Mesendoderm (in vitro differentiated cells): ENCODE measurements at regions not wholly inside any gene's neighbourhood (a gene's known extent, or its start where the extent isn't known, plus 50 kb on each side); places are given as distances from the start of the nearest gene placed in this dataset.

ENCODE experiments used
- DNase-seq: peaks from one replicate; pipeline ENCODE4 v3.0.0; 2013
- H2AK5ac ChIP-seq: 2 replicates; pipeline ENCODE4 v1.6.1; 2013; ENCODE audit warnings: low read length, inconsistent platforms
- H2BK120ac ChIP-seq: 2 replicates; pipeline ENCODE4 v1.6.1; 2013; ENCODE audit warnings: low read depth, mild to moderate bottlenecking, low read length, moderate library complexity, mixed read lengths
- H2BK15ac ChIP-seq: replicated peaks from 2 replicates; pipeline ENCODE4 v1.6.1; 2013; ENCODE audit warnings: low read depth, mild to moderate bottlenecking, moderate library complexity
- H2BK5ac ChIP-seq: 2 replicates; pipeline ENCODE4 v1.6.1; 2013; ENCODE audit warnings: low read length, inconsistent platforms
- H3K18ac ChIP-seq: 2 replicates; pipeline ENCODE4 v1.6.1; 2013; ENCODE audit warnings: mild to moderate bottlenecking, low read length, mixed read lengths
- H3K23ac ChIP-seq: one replicate; pipeline ENCODE4 v1.6.1; 2013; ENCODE audit warnings: low read length
- H3K27ac ChIP-seq: 2 replicates; pipeline ENCODE4 v1.5.1; 2013; ENCODE audit warnings: low read depth, mild to moderate bottlenecking, inconsistent platforms, low read length, moderate library complexity
- H3K27me3 ChIP-seq: 2 replicates; pipeline ENCODE4 v1.6.1; 2013; ENCODE audit warnings: low read length, control low read depth, mild to moderate bottlenecking, inconsistent platforms; ENCODE audit not compliant: insufficient read depth, poor library complexity
- H3K36me3 ChIP-seq: 2 replicates; pipeline ENCODE4 v1.6.1; 2013; ENCODE audit warnings: low read length, inconsistent platforms; ENCODE audit not compliant: control insufficient read depth, insufficient read depth
- H3K4ac ChIP-seq: one replicate; pipeline ENCODE4 v1.6.1; 2013; ENCODE audit warnings: low read depth, mild to moderate bottlenecking, low read length, moderate library complexity
- H3K4me1 ChIP-seq: 2 replicates; pipeline ENCODE4 v1.6.1; 2013; ENCODE audit warnings: low read depth, low read length, inconsistent platforms; ENCODE audit not compliant: control insufficient read depth
- H3K4me2 ChIP-seq: 2 replicates; pipeline ENCODE4 v1.6.1; 2013; ENCODE audit warnings: low read length
- H3K4me3 ChIP-seq: 2 replicates; pipeline ENCODE4 v1.5.1; 2013; ENCODE audit warnings: mild to moderate bottlenecking, low read length
- H3K56ac ChIP-seq: one replicate; pipeline ENCODE4 v1.6.1; 2013; ENCODE audit warnings: low read length
- H3K79me1 ChIP-seq: 2 replicates; pipeline ENCODE4 v1.6.1; 2013; ENCODE audit warnings: low read length, inconsistent platforms
- H3K79me2 ChIP-seq: 2 replicates; pipeline ENCODE4 v1.6.1; 2013; ENCODE audit warnings: mild to moderate bottlenecking, low read length; ENCODE audit not compliant: control insufficient read depth, insufficient read depth
- H3K9ac ChIP-seq: 2 replicates; pipeline ENCODE4 v1.6.1; 2013; ENCODE audit warnings: low read length, inconsistent platforms
- H4K5ac ChIP-seq: one replicate; pipeline ENCODE4 v1.6.1; 2013; ENCODE audit warnings: low read length
- H4K8ac ChIP-seq: one replicate; pipeline ENCODE4 v1.6.1; 2013; ENCODE audit warnings: low read depth, mild to moderate bottlenecking, control low read depth, low read length, moderate library complexity
- whole genome bisulfite sequencing: extraction: QIAGEN DNeasy Blood & Tissue Kit; methylation state at CpG from one replicate; pipeline ENCODE4 v1.1.7; 2013; ENCODE audit warnings: low lambda C conversion rate, missing lambda C conversion rate; ENCODE audit not compliant: insufficient coverage; ENCODE audit errors: extremely low coverage; 5-methylcytosine and 5-hydroxymethylcytosine counted together

DNA sequence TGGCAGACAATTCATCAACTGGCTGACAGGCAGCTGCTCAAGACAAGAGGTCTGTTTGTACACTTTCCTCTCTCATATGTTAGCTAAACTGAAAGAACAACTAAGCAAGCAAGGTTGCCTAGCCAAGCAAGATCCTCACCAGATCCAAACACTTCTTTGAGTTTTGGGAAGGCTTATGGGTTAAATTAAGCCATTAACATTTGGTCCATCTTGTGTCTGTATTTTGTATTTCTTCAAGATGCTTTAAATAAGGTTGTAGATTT is 170.4 kb upstream of the RAI14 start:
- Histone ChIP-seq H3K36me3 (no peaks in the 10 kb centered on the region), H4K5ac (no peak overlapping the region), H2BK5ac (no peak overlapping the region)

DNA sequence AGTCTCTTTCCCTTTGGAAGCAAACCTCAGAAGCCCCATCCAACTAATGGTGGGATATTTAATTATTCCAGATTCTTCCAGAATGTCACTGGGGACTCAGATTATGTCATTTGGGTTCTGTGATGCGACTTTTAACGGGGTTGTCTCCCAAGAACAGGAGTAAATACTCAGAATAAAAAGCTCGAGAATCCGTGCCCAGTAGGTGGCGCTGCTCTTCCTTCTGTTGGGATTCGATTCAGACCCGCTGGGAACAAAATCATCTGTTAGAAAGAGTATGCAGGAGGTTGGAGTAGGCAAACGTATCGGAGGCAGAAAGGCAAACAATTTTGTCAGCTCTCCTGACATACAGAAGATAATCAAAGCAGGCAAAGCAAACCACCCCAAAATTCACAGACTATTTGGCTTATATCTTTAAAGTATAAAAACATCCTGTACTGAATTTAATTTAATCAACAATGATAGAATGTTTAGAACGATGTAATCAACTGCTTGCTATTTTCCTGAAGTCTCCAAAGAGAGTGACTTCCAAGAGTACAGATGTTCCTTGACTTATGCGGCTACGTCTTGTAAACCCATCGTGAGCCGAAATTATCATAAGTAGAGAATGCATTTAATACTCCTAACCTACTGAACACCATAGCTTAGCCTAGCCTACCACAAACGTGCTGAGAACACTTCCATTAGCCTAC is 169.8 kb upstream of the RAI14 start:
- no peak overlapping the region for H3K9ac ChIP-seq
- no peaks in the 10 kb centered on the region for H3K79me2 ChIP-seq
- H3K27me3 ChIP-seq = no peaks in the 10 kb centered on the region
- no peak overlapping the region for H3K56ac ChIP-seq
- peak; percentile 89 for DNase-seq
- H3K4me1 ChIP-seq = peaks cover 10% of the 10 kb centered on the region
- H4K8ac ChIP-seq = no peak overlapping the region
- no peak overlapping the region for H3K4me3 ChIP-seq
- WGBS = no CpG with 5 or more reads among the region's 15 CpGs
- no peak overlapping the region for H4K5ac ChIP-seq
- no peak overlapping the region for H2BK15ac ChIP-seq
- H2AK5ac ChIP-seq = no peak overlapping the region
- no peak overlapping the region for H2BK120ac ChIP-seq
- no peak overlapping the region for H3K18ac ChIP-seq
- no peak overlapping the region for H3K4ac ChIP-seq
- H3K79me1 ChIP-seq = no peaks in the 10 kb centered on the region
- H3K4me2 ChIP-seq = no peak overlapping the region
- no peak overlapping the region for H2BK5ac ChIP-seq
- H3K36me3 ChIP-seq = no peaks in the 10 kb centered on the region
- no peak overlapping the region for H3K23ac ChIP-seq
- no peak overlapping the region for H3K27ac ChIP-seq

More for the DNA sequence above, 170.4 kb upstream of the RAI14 start:
- H3K4me1 ChIP-seq = peaks cover 5% of the 10 kb centered on the region
- no peaks in the 10 kb centered on the region for H3K27me3 ChIP-seq
- H3K4ac ChIP-seq = no peak overlapping the region
- no peak overlapping the region for H3K9ac ChIP-seq
- no peak overlapping the region for H2BK120ac ChIP-seq
- no peak overlapping the region for H3K4me3 ChIP-seq
- DNase-seq = no peak
- no peak overlapping the region for H3K23ac ChIP-seq
- no peaks in the 10 kb centered on the region for H3K79me2 ChIP-seq
- H3K18ac ChIP-seq = no peak overlapping the region
- H3K27ac ChIP-seq = no peak overlapping the region
- no peak overlapping the region for H3K56ac ChIP-seq
- H4K8ac ChIP-seq = no peak overlapping the region
- H2AK5ac ChIP-seq = no peak overlapping the region
- no peak overlapping the region for H3K4me2 ChIP-seq
- H2BK15ac ChIP-seq = no peak overlapping the region
- no peaks in the 10 kb centered on the region for H3K79me1 ChIP-seq

GRCh38 chr5:34486849-34487158 is 169.3 kb upstream of the RAI14 start:
- H3K79me2 ChIP-seq = no peaks in the 10 kb centered on the region

DNA sequence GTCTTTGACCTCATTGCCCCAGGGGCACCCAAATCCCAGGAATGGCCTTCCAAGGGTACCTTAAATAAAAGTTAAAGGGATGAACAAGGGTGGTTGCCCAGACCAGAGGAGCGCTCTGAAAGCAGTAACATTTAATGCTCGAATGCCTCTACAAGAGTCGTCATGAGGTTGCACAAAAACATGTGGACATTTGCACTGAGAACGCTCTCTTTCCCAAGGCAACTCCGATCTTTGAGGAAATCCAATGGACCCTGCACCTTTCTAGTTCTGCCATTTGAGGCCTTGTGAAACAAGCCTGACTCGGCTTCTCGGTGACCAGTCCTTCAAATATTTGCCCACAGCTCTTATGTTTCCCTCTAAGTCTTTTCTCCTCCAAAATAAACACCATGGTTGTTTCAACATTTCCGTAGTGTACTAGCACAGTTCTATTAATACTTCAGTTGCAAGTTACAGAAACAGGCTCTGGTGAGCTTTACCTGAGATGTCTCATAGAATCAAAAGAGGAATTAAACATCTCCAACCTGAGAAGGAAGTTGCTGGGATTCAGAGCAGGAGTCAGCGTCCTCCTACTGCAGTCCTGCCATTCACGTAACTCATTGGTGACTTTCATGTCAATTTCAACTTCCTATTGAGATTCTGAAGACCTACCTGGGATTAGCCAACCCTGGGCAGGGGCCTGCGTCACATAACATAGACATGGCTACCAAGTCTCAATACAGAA is 168.8 kb upstream of the RAI14 start:
- H3K4me1 ChIP-seq = peaks cover 11% of the 10 kb centered on the region
- no peak overlapping the region for H2AK5ac ChIP-seq
- no peak overlapping the region for H2BK5ac ChIP-seq
- H3K4me2 ChIP-seq = no peak overlapping the region
- no CpG with 5 or more reads among the region's 11 CpGs for WGBS
- DNase-seq = no peak
- H3K4me3 ChIP-seq = no peak overlapping the region
- H3K23ac ChIP-seq = no peak overlapping the region
- no peaks in the 10 kb centered on the region for H3K27me3 ChIP-seq
- H4K8ac ChIP-seq = no peak overlapping the region
- H3K36me3 ChIP-seq = no peaks in the 10 kb centered on the region
- no peaks in the 10 kb centered on the region for H3K79me1 ChIP-seq
- no peak overlapping the region for H3K56ac ChIP-seq
- H3K18ac ChIP-seq = peak overlapping the region; percentile 13
- no peaks in the 10 kb centered on the region for H3K79me2 ChIP-seq
- H3K4ac ChIP-seq = no peak overlapping the region
- H3K27ac ChIP-seq = no peak overlapping the region
- no peak overlapping the region for H4K5ac ChIP-seq
- no peak overlapping the region for H2BK15ac ChIP-seq
- H3K9ac ChIP-seq = no peak overlapping the region
- H2BK120ac ChIP-seq = no peak overlapping the region

More at GRCh38 chr5:34486849-34487158, 169.3 kb upstream of the RAI14 start:
- H3K9ac ChIP-seq = no peak overlapping the region
- H2BK15ac ChIP-seq = no peak overlapping the region
- H3K36me3 ChIP-seq = no peaks in the 10 kb centered on the region
- no peaks in the 10 kb centered on the region for H3K79me1 ChIP-seq
- no peak overlapping the region for H2AK5ac ChIP-seq
- peaks cover 11% of the 10 kb centered on the region for H3K4me1 ChIP-seq
- H3K23ac ChIP-seq = no peak overlapping the region
- no peak overlapping the region for H4K8ac ChIP-seq
- H3K56ac ChIP-seq = no peak overlapping the region
- H3K18ac ChIP-seq = peak overlapping the region; percentile 13
- DNase-seq = no peak
- no peak overlapping the region for H2BK120ac ChIP-seq
- WGBS = no CpG with 5 or more reads among the region's 2 CpGs
- H3K4ac ChIP-seq = no peak overlapping the region
- no peak overlapping the region for H2BK5ac ChIP-seq
- no peaks in the 10 kb centered on the region for H3K27me3 ChIP-seq
- no peak overlapping the region for H3K27ac ChIP-seq
- H4K5ac ChIP-seq = no peak overlapping the region
- no peak overlapping the region for H3K4me3 ChIP-seq
- H3K4me2 ChIP-seq = no peak overlapping the region

DNA sequence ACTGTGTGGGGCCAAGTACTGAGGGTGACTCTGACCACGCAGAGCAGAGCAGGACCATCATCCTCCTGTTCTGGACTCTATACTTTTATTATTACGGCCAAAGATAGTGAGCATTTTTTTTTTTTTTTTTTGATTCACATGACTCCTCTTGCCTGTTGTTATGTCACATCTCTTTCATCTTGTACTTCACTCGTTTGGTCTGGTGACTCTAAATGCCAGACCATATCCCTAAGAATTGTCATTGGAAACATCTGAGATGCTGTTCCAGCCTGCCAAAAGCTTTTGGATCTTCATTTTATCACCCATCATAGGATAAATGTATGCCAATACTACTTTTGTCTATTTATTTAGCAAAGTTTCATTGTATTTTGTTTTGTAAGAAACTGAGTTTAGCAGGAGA is 168.2 kb upstream of the RAI14 start:
- Histone ChIP-seq H3K23ac (no peak overlapping the region), H2BK120ac (no peak overlapping the region), H3K27me3 (no peaks in the 10 kb centered on the region), H3K18ac (no peak overlapping the region), H3K9ac (no peak overlapping the region), H3K36me3 (no peaks in the 10 kb centered on the region), H4K5ac (no peak overlapping the region), H3K27ac (no peak overlapping the region), H2AK5ac (no peak overlapping the region), H3K79me1 (no peaks in the 10 kb centered on the region), H3K56ac (no peak overlapping the region), H3K79me2 (no peaks in the 10 kb centered on the region), H3K4ac (no peak overlapping the region), H3K4me3 (no peak overlapping the region), H3K4me2 (no peak overlapping the region), H2BK5ac (no peak overlapping the region), H4K8ac (no peak overlapping the region), H3K4me1 (peaks cover 11% of the 10 kb centered on the region), H2BK15ac (no peak overlapping the region)
- no CpG with 5 or more reads among the region's 3 CpGs for WGBS
- no peak for DNase-seq

GRCh38 chr5:34488984-34489383 is 167.1 kb upstream of the RAI14 start:
- Histone ChIP-seq H3K4ac (no peak overlapping the region), H3K4me3 (no peak overlapping the region), H3K9ac (no peak overlapping the region), H4K5ac (no peak overlapping the region), H3K36me3 (no peaks in the 10 kb centered on the region), H3K4me2 (no peak overlapping the region), H3K23ac (no peak overlapping the region), H2AK5ac (no peak overlapping the region), H4K8ac (no peak overlapping the region), H2BK5ac (no peak overlapping the region), H3K79me2 (no peaks in the 10 kb centered on the region), H3K56ac (no peak overlapping the region), H3K27me3 (no peaks in the 10 kb centered on the region), H3K79me1 (no peaks in the 10 kb centered on the region), H3K18ac (no peak overlapping the region), H3K27ac (no peak overlapping the region), H2BK120ac (no peak overlapping the region), H2BK15ac (no peak overlapping the region), H3K4me1 (peaks cover 9% of the 10 kb centered on the region)
- WGBS = no CpG with 5 or more reads among the region's 4 CpGs
- no peak for DNase-seq
